Ovary (tissue), 3 donors: ENCODE measurements at regions not wholly inside any gene's neighbourhood (a gene's known extent, or its start where the extent isn't known, plus 50 kb on each side); places are given as distances from the start of the nearest gene placed in this dataset.

Source experiments
- CTCF ChIP-seq, 3 donors: fragments of 450-650 bp in 2 of 3; fragments of 200-600 bp in 1 of 3; IDR thresholded peaks; one replicate each; pipeline versions ENCODE4 v1.5.1 to v1.8.0; 2016 to 2022; ENCODE audit warnings: antibody characterized with exemption in 3 of 3, mild to moderate bottlenecking in 1 of 3
- EP300 ChIP-seq: sonication (generic); formaldehyde crosslinking; IDR thresholded peaks from one replicate; pipeline ENCODE4 v1.6.1; 2017; ENCODE audit warnings: antibody characterized with exemption
- donor health status: DM: no; HTN: no; CAD: no.

- no peak for TF ChIP-seq CTCF (IDR thresholded peaks at IDR 0.05)
- no peak for TF ChIP-seq EP300
Observed at GRCh38 chr13:56216221-56216620, 924.5 kb upstream of the PRR20A start.
